D721Med (cell line): ENCODE measurements at regions not wholly inside any gene's neighbourhood (a gene's known extent, or its start where the extent isn't known, plus 50 kb on each side); places are given as distances from the start of the nearest gene placed in this dataset.
"Not testable (repeated sequence)": the region's sequence is repeated elsewhere in the genome, so short reads cannot be mapped to it uniquely, and the experiment has no call there.

Experiments used
- DNase-seq: peaks from one replicate; pipeline ENCODE4 v3.0.0; 2011; ENCODE audit warnings: low spot score; ENCODE audit not compliant: insufficient read length
- FAIRE-seq: peaks from 2 replicates; lab custom pipeline; 2011; peaks lifted over from hg19 to GRCh38; lab: Jason Lieb, UNC
- TF ChIP-seq, protein P1 (sequence below): IDR thresholded peaks from 2 replicates; pipeline ENCODE4 v1.5.1; 2012; ENCODE audit warnings: mild to moderate bottlenecking, control low read depth; ENCODE audit not compliant: insufficient read depth; ENCODE audit errors: missing control alignments

DNA sequence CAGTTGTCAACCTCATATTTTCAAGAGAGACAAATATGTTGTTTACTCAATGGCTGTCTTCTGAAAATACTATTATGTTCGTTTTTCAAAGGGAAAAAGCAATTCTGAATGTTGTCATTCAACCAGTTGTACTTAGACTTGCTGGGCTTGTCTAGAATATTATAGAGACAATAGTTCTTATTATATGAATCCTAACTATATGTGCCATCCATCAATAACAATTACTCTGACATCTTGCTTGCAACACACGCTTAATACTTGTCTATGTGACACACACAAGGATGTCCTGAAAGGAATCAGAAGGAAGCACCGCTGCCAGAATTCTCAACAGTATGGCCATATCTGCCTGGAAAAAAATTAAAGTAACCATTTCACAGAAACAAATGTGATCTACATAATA is 283.3 kb upstream of the NRSN1 start:
- TF ChIP-seq, protein P1, sequence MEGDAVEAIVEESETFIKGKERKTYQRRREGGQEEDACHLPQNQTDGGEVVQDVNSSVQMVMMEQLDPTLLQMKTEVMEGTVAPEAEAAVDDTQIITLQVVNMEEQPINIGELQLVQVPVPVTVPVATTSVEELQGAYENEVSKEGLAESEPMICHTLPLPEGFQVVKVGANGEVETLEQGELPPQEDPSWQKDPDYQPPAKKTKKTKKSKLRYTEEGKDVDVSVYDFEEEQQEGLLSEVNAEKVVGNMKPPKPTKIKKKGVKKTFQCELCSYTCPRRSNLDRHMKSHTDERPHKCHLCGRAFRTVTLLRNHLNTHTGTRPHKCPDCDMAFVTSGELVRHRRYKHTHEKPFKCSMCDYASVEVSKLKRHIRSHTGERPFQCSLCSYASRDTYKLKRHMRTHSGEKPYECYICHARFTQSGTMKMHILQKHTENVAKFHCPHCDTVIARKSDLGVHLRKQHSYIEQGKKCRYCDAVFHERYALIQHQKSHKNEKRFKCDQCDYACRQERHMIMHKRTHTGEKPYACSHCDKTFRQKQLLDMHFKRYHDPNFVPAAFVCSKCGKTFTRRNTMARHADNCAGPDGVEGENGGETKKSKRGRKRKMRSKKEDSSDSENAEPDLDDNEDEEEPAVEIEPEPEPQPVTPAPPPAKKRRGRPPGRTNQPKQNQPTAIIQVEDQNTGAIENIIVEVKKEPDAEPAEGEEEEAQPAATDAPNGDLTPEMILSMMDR, result no peak
- FAIRE-seq, result no peak
- no peak for DNase-seq

DNA sequence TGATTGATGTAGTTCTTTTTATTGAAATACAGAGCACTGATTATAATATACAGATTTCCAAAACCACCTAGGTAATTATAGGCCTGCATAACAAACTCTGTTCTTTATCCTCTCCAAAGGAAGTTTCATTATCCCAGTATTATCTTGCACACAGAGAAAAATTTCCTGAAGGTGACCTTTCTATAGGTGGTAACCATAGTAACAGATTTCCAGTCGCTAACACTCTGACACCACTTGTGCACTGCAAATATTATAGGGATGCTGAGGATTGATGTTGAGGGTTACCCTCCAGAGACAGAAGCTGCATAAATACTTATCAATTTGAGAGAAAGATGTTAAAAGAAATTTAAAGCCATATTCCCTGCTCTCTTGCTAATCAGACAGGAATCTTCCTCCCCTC is 274.5 kb upstream of the NRSN1 start:
- FAIRE-seq, result no peak
- no peak for DNase-seq
- TF ChIP-seq, protein P1, result no peak

DNA sequence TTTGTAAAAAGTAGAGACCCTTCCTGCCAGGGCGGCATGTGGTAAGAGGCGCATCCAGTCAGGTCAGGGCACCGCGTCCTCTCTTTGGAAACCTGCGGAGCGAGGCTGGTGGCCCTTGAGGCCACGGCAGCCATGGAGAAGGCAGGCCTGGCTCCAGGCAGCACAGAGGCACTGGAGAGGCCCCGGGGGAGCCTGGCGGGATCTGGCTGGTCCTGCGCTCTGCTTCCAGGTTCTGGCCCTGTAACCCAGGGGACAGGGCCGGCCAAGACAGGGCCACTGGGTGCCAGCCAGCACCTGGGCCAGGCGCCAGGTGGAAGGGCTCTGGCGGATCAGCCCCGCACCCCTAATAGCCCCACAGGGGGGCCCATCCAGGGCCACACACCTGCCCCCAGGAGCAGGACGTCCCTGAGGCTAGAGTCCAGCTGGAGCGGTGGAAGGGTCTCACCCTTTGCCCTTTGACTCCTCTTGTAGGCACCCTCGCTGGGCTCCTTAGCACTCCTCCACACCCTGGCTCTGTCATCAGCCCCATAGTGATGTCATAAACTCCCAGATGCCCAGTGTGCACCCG is 272.4 kb upstream of the NRSN1 start:
- not testable (repeated sequence) for DNase-seq, FAIRE-seq

DNA sequence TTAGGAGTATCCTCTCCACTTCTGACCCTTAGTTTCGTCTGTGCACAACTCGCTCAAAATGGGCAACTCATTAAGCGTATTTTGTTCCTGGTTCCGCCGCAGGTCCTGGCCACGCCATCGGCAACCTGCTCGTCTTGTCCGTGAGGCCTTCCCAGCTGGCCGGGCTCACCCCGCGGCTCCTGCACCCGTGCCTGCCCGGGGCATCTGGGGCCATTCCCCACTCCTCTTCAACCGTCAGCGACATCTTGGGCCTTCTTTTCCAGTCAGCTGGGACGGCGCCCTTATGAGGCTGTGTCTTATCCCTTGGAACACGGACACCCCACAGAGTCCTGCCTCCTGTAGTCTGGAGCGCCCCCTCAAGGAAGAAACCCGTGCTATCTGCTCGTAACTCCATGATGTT is 271.9 kb upstream of the NRSN1 start:
- not testable (repeated sequence) for FAIRE-seq, DNase-seq

DNA sequence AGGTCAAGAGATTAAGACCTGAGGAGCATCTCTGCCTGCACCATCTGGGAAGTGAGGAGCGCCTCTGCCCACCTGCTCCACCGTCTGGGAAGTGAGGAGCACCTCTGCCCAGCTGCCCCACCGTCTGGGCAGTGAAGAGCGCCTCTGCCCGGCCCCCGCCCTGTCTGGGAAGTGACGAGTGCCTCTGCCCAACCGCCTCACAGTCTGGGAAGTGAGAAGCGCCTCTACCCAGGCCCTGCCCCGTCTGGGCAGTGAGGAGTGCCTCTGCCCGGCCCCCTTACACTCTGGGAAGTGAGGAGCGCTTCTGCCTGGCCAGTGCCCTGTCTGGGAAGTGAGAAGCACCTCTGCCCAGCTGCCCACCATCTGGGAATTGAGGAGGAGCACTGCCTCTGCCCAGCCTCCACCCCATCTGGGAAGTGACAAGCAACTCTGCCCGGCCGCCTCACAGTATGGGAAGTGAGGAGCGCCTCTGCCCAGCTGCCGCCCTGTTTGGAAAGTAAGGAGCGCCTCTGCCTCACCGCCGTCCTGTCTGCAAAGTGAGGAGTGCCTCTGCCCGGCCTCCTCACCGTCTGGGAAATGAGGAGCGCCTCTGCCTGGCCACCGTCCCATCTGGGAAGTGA is 270.4 kb upstream of the NRSN1 start:
- FAIRE-seq (no peak), DNase-seq (no peak)
- TF ChIP-seq, protein P1, result no peak

DNA sequence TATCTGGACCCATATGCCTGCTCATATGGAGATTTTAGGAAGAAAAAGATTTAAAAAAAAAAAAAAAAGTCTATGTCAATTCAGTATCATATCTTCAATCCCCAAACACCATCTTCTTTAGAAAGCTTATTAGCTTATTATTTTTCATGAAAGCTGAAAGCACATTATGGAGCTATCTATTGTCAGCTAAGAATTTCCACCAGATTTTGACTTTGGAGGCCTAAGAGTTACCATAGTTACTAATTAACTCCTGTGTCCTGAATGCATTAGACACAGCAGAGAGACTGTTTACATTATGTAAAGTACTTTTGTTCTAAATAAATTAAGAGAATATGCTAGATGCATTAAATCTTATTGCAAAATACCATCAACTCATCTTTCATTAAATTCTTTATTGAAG is 255.5 kb upstream of the NRSN1 start:
- FAIRE-seq (no peak), DNase-seq (no peak)
- TF ChIP-seq, protein P1, result no peak

DNA sequence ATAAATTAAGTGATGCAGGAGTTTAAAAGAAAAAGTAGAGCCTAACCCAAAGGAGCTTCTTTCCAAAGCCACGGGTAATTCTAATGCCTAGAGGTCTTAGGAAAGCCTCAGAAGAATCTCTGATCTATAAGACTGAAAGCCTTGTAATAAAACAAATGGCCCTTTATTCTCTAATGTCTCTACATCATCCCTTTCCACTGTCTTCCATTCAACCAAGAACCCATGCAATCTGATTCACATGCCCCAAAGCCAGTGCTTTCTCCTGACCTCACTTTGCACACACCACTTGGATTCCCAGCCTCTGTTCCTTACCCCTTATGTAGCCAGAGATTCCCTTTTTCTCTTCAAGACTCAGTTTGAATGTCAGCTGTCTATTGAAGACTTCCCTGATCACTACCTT is 252.9 kb upstream of the NRSN1 start:
- TF ChIP-seq, protein P1, result no peak
- FAIRE-seq, result no peak
- DNase-seq, result no peak

DNA sequence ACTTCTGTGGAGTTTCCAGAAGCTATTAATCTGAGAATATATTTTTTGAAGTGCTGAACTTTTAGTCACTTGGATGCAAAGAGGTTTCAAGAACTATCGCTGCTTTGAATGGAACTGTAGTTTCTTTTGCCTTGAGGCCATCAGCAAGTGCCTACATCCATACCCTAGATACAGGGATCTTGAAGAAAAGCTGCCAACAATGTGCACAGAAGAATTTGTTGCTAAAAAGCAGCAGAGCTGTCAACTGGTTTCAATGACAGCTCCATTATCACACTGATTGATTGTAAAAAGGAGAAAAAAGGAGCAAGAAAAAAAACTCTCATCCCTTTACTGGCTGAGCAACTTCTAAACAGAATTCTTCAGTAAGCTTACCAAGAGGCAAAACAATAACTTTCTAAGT is 251.0 kb upstream of the NRSN1 start:
- FAIRE-seq, result no peak
- TF ChIP-seq, protein P1, result no peak
- no peak for DNase-seq
